ENCODE measurements at regions not wholly inside any gene's neighbourhood (a gene's known extent, or its start where the extent isn't known, plus 50 kb on each side); places are given as distances from the start of the nearest gene placed in this dataset.

DNA sequence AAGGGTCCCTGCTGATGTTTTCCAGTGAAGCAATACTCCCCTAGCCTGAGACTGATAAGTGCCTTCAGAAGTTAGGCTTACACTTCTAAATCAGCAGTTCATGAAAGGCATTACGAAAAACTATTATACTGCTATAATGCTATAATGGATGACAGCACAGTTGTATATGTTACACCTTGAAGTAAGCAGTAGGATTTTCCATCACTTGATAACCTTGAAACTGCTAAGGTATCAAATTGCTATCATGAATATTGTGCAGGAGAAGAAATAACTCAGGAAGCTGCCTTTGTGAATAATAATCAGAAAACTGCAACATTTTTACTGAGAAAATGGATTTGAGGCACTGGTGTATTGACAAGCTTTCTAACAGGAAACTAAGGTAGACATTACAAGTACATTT, 142.3 kb downstream of the HNMT start:
- FAIRE-seq, result no peak

DNA sequence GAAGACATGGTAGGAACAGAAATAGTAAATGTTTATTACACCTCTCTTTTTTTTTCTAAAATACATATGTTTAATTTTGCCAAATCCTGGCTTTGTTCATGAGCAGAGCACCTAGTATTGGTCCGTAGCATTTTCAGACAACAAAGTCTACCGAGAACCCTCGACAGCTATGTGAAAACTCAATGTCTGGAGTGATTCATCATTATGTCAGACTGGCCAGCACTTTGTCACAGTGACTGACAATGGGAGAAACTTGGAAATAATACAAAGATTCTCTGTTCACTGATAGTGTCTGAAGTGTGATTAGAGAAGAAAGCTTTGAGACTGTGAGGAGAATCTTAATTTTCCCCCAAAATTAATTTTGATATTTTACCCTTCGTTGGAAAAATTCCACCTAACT, 143.0 kb downstream of the HNMT start:
- FAIRE-seq, result no peak

DNA sequence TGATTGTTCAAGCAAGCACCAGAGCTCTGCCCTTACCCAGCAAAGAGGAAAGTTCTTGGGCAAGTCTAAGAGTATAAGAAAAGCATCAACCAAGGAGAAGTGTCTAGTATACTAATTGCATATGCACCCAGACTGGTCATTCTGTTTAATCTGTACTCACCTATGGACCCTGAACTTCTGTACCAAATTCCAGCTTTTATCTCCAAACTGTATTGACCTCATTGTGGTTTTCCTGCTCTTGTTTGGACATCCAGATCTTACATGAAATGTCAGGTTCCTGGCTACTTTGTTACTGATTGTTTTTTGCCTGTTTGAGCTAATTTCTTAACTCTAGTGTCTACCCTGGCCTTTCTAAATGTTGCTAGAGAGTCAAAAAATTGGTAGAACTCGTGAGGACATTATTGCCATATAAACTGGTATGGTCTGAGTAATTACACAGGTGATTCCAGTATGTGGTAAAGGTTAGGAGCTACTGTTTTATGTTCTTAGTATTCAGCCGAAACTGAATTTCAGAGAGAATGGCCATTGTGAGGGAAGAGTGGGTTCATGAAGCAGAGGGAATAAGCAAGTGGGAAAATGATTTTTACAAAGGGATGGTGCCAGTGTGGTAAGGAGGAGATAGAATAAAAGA, 146.3 kb downstream of the HNMT start:
- FAIRE-seq, result no peak

DNA sequence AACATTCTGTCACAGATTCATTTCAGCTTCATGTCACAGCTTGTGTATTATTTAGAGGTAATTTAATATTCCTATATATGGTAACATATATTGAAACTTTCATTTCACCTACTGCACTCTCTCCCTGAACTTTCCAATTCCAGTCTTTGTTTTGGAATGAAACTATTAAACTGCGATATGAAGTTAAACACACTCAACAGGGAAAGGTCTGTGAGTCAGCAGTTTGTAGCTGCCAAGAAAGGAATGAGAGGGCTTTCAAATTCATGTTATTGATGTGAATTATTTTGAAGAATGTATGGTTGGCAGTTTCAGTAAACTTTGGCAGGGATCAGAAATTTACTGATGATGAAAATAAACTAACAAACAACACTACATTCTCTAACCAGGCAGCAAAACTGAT, 148.3 kb downstream of the HNMT start:
- no peak for FAIRE-seq

DNA sequence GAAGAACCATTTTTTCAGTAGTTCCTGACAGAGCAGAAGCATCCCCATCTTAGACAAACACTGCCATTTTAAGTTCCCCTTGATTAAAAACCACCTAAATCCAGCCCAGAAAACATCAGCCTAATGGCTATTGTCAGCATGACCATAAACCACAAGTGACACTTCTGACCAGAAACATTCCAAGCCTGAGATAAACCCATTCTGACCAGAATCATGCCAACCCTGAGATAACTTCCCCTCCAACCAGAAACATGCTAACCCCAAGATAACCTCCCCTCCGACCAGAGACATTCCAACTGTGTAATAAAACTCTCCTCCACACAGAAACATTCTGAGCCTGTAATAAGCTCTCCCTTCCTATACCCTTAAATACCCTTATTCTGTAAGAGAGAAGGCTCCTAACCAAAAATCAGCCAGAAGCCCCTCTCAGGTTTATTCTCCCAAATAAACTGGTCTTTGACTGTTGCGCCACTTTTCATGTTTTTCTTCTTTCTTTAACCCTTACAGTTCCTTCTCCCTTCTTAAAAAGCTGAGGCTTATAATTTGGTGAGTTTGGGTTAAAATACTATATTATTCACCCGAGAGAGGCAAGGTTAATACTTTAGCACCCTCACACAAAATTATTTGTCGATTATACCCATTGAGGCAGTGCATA, 149.7 kb downstream of the HNMT start:
- no peak for FAIRE-seq

DNA sequence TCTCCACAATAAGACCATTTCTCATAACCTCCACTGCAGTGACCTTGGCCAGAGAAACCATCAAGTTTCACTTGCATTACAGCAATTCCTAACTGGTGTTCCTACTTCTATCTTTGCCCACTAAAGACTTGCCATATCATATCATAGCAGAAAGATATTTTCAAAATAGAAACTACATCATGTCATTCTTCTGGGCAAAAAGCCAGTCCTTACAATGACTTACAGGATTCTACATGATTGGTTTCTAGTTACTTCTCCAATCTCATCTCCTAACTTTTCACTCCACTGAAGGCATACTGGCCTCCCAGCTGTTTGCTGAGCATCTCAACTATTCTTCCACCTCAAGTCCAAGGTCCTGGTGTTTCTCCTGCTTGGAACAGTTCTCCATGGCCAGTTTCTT, 151.4 kb downstream of the HNMT start:
- no peak for FAIRE-seq

DNA sequence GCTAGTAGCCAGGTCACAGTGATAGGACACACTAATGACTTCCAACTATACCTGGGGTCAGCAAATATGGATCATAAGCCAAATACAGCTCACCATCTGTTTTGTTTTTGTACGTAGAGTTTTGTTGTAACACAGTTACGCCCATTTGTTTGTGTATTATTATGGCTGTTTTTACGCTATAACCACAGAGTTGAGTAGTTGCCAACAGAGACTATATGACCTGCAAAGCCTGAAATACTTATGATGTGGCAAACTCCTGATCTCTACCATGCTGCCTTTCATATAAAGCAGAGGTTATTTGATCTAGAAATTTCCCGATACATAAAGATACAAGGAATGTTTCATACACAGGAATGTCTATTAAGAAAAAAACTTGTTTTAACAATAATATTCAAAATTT, 152.2 kb downstream of the HNMT start:
- FAIRE-seq, result no peak

DNA sequence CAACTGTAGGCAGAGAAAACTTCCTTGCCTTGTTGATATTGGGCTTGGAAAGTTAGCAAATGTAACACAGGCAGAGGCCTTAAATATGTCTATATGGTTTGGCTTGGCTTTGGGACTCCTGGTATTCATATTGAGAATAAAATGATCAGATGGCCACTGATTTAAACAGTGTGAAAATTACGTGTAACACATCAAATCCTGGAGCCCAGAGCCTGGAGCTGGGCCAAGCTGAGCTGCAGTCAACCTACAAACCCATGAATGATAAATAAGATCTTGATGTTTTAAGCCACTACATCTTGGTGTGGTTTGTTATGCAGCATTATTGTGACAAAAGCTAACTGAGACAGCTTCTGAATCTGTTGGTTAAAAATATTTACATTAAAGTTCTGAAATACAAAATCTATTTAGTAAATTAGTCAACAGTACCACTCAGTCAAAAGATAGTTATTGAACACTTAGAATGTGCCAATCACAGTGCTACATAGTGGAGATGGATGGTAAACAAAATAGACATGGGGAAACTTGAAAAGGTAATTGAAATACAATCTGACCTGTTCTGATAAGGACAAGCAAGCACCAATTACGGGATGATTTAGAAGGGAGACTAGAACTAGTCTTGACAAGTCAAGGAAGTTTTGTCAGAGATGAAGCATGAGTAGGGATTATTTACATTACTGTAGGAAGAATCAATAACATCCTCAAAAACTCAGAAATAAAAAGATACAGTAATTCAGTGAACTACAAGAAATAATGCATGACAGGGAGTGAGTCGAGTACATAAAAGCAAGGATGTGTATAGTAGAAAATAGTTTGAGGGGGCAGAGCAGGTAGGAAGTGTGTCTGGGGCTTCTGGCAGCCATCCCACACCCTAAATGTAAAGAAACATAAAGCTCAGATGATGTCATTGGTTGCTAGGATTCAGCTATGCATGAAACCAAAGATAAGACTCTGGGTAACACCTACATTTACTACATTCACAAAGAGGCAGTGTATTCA, 157.7 kb downstream of the HNMT start:
- no peak for FAIRE-seq

DNA sequence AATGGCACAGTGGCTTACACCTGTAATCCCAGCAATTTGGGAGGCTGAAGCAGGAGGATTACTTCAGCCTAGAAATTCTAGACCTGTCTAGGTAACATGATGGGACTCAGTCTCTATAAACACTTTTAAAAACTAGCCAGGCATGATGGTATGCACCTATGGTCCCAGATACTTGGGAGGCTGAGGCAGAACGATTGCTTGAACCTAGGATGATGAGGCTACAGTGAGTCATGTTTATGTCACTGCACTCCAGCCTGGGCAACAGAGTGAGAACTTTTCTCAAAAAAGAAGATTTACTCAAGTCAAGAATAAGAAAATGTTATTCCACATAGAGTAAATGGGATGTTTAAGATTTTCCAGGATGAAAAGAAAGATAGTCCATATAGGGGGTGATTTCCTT, 158.6 kb downstream of the HNMT start:
- FAIRE-seq, result no peak

DNA sequence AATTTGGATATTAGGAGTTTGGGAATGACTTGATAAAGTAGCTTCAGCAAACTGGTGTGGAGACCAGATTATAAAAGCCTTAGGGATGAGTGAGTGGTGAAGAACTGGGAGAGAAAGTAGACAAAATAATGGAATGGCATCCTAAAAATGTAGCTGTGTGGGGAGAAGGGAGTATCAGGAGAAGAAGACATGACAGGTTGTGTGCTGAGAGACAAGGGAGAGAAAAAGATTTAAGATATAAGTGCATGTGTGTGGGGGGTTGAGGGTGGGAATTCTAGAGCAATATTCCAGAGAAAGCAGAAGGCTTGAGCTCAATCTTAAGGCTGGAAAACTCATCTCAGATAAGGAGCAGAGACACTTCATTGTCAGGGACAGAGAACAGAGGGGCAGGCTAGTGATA, 159.5 kb downstream of the HNMT start:
- no peak for FAIRE-seq

DNA sequence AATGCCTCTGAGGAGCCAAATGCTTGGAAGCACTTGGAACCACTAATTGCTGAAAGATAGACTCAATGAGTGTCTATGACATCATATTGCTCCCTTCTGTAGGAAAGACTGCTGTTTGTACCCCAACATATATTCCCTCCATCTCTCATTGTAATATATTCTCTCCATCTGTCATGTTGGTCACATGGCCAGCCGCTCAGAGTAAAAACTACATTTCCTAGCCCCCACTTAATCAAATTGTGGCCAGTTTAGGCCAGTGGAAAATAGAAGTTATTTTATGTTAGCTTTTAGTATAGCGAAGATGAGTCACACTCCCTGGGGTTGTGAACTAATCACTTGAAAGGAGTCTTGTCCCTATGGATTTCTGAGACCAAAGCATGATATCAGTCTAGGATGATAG, 160.2 kb downstream of the HNMT start:
- no peak for FAIRE-seq

DNA sequence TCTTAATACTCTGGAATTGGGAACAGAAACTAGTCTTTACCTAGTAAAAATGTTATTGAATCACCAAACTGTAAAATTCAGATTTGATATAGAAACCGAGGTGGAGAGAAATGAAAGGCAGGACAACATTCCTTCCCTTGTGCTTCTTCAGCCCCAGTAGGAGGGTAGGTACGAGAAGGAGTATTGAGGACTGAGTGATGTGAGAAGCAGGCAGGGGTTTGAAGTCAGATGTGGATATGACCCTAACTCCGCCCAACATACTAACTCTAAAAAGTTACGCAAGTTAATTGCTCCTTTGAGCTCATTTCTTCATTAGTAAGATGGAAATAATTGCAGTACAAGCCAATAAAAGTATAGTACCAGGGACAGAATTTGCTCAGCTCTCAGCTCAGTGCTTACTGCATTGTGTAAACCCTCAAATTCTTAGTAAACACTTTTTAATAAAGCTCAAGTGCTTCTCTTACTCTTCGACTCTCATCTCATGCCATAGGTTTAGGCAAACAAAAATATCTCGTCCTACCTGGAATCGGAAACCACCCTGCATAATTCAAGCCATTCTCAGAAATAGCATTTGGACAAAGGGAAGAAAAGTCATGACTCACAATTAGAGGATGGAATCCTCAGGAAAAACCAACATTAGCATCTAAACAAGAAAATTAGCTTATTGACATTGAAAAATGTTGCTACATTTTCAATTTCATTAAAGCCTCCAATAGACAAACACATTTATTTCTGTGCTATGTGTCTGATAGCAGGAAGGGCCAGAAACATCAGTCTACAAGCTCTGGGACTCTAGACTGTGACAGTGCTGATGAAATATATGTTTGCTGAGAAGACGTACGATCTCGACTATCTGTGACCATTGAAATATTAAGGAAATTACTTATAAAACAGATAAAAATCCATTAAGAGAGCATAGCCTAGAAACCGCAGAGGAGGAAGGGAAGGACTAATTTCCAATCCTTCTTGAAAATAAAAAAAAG, 161.3 kb downstream of the HNMT start:
- FAIRE-seq, result no peak

DNA sequence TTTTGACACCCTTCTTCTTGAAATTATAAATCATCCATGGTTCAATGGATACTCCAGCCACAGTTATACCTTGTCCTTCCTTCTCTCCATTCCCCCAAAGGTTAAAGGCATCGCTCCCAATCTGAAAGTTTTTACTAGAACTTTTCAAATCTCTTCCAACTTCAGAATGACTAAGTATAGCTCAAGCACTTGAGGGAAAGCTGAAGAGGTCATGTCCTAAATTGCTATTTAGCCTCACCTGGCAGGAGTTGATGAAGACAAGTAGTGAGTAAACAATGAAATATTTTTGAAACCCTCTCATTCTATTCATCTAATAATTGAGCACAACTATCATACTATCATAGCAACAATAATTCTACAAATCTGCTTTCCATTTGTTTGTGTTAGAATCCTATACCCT, 167.8 kb downstream of the HNMT start:
- no peak for FAIRE-seq

DNA sequence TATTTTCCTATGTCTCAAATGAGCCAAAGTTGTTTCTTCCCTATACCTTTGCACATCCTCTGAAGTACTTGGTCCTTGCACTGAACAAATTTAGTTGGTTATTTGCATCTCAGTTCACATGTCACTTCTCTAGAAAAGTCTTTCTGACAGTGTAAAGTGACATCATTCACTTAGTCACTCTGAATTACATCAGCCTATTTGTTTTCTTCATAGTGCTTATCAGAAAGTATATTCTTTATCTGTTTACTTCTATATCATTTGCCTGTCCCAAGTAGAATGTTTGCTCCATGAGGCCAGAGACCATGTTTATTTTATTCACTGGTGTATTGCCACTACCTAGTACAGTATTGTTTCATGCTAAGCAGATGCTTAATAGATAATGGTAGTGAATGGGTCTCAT, 173.7 kb downstream of the HNMT start:
- FAIRE-seq, result no peak

DNA sequence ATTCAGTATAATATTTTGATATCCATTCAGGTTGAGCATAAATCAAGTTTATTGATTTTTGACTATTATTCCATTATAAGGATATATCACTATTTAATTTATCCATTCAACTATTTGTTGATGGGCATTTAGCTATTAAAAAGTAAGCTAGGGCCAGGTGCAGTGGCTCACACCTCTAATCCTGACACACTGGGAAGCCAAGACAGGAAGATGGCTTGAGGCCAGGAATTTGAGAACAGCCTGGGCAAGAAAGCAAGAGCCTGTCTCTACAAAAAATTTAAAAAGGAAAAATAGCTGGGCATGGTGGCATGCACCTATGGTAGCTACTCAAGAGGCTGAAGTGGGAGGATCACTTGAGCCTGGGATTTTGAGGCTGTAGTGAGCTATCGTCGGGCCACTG, 183.5 kb downstream of the HNMT start:
- FAIRE-seq, result no peak

DNA sequence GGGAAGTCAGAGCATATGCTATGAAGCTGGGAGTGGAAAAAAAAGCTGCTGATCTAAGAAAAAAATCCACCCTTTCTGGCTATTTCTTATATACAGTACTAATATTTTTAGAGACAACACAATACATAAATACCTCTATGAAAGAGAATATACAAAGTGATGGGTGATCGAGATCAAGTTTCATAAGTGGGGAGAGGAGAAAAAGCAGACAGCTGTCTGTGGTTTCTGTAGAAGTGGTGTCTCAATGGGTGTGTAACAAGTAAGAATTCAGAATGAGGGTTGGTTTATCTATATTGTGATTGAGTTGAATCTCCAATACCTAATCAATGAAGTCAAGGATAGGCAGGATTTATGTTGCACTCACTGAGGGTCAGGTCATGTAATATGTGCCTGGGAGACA, 191.0 kb downstream of the HNMT start:
- FAIRE-seq, result no peak

DNA sequence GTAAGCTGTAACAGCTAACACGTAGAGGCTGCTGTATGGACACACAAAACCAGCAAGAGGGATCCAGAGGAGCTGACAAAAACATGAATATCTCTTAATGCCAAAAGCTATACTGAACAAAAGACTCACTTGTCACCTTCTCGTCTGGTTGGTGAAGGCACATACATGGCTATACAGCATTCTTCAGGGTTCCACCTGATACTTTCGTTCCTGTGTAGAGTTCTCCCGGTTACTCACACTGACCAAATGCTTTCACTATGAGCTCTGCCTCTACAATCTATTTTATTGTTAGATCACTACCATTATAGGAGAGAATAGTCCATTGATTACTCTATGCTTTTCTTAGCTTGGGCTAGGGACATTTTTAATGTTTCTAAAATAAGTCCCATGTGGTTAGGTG, 193.1 kb downstream of the HNMT start:
- no peak for FAIRE-seq

DNA sequence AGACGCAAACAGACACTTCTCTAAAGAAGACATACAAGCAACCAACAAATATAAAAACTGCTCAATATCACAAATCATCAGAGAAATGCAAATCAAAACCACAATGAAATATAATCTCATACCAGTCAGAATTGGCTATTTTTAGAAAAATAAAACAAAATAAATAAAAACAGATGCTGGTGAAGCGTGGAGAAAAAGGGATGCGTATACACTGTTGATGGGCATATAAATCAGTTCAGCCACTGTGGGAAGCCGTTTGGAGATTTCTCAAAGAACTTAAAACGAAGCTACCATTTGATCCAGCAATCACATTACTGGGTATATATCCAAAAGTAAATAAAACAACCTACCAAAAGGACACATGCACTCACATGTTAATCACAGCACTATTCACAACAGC, 206.2 kb downstream of the HNMT start:
- no peak for FAIRE-seq

DNA sequence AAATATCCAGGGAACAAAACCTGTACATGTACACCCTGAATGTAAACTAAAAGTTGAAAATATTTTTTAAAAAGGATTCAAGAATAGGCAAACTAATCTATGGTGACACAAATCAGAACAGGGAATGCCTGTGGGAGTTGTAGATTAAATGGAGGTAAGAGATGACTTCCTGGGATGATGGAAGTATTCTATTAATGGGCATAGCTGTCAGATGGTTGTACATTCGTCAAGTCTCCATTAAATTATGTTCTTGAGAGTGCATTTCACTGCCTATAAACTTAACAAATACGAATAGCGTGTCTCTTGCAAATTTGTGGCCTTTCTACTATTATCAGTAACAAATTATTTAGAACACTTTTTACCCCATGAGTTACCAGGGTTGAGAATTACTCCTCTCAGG, 207.0 kb downstream of the HNMT start:
- no peak for FAIRE-seq

DNA sequence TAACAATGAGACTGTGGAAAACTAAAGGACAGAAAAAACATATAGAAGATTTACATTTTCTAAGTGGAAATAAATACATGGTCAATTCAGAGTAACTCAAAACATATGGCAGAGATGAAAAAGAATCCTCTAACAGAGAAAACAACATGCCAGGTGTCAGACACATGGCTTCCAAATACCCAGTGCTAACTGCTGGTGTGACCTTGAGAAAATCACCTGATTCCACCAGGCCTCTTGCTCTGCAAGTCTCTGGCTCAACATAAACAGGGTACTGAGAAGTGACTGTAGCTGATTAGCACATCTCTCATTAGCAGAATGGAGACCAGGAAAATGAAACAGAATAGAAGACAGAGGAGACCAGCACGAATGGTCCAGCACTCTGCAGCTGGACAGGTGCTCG, 210.8 kb downstream of the HNMT start:
- no peak for FAIRE-seq

DNA sequence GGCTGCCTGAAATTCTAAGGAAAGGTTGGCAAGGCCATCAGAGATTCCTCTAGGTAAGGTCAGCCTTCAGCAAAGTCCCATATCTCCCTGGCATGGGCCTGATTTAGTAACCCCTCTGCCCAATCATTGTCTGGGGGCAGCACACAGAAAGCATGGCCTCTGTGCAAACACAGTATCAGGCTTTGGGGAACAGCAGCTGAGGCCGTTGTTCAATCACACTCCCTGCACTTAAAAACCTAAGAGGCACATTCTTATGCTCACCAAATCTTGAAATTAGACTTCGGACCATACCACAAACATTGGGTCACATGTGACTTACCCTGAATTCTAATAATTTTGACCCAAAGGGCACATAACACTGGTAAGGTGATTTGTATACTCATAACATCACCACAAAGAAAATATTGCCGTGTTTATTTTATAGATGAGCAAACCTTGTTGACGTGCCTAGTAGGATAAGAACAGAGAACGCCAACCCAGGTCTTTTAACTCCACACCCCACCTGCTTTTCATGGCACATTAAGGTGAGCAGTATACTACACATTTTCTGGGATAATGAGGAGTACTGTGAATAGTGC, 212.7 kb downstream of the HNMT start:
- FAIRE-seq, result no peak

DNA sequence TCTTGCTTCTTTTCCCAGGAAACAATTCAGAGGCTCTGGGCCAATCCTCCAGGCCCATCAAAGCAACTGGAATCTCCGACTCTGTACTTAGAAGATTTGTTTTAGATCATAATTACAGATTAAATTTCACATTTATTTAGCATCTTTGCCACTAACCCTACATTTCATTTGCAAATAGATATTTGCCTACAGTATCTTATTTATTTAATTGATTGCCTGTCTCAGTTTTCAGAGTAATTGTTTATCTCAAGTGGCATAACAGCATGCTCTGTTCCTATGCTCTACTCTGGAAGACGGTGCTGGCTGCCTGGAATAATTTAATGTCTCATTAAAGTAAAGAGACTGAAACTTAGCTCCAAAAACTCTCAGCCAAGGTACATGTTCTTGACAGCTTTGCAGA, 213.4 kb downstream of the HNMT start:
- no peak for FAIRE-seq

Data from TTC549 (cell line).